ENCODE measurements at regions not wholly inside any gene's neighbourhood (a gene's known extent, or its start where the extent isn't known, plus 50 kb on each side); places are given as distances from the start of the nearest gene placed in this dataset.

GRCh38 chr9:17013891-17014290 lies 120.9 kb upstream of the CNTLN start:
- no peak for ATAC-seq
- no peak for TF ChIP-seq ZNF70 (CRISPR knock-in tag; IDR thresholded peaks at IDR 0.05)

GRCh38 chr9:17013010-17013409 lies 121.8 kb upstream of the CNTLN start:
- ATAC-seq: no peak
- TF ChIP-seq OSR1 (CRISPR knock-in tag; IDR thresholded peaks at IDR 0.05) (no peak), CSRNP3 (CRISPR knock-in tag; IDR thresholded peaks at IDR 0.05) (no peak), POU6F1 (CRISPR knock-in tag; IDR thresholded peaks at IDR 0.05; ENCODE audit: borderline replicate concordance, low read depth) (no peak), TOX (CRISPR knock-in tag; IDR thresholded peaks at IDR 0.05; ENCODE audit: borderline replicate concordance) (no peak), ISL1 (CRISPR knock-in tag; IDR thresholded peaks at IDR 0.05) (no peak), ESRRG (CRISPR knock-in tag; IDR thresholded peaks at IDR 0.05) (no peak), ZNF8 (CRISPR knock-in tag; IDR thresholded peaks at IDR 0.05) (no peak), ZNF70 (CRISPR knock-in tag; IDR thresholded peaks at IDR 0.05) (no peak), ARNTL (CRISPR knock-in tag; IDR thresholded peaks at IDR 0.05; ENCODE audit: borderline replicate concordance, low read depth) (no peak), CSDC2 (CRISPR knock-in tag; IDR thresholded peaks at IDR 0.05) (no peak), ZFP30 (CRISPR knock-in tag; IDR thresholded peaks at IDR 0.05) (no peak), PPARA (CRISPR knock-in tag; IDR thresholded peaks at IDR 0.05; ENCODE audit: borderline replicate concordance) (no peak)

GRCh38 chr9:17011880-17012279 lies 123.0 kb upstream of the CNTLN start:
- ATAC-seq: no peak
- TF ChIP-seq ZNF565 (CRISPR knock-in tag; conservative IDR thresholded peaks at IDR 0.05; ENCODE audit: low read depth) (no peak), POU6F1 (CRISPR knock-in tag; IDR thresholded peaks at IDR 0.05; ENCODE audit: borderline replicate concordance, low read depth) (no peak), RARB (CRISPR knock-in tag; IDR thresholded peaks at IDR 0.05) (no peak), ZNF70 (CRISPR knock-in tag; IDR thresholded peaks at IDR 0.05) (no peak), TCF4 (CRISPR knock-in tag; IDR thresholded peaks at IDR 0.05; ENCODE audit: borderline replicate concordance) (no peak), ZC3H10 (CRISPR knock-in tag; IDR thresholded peaks at IDR 0.05) (no peak), CSDC2 (CRISPR knock-in tag; IDR thresholded peaks at IDR 0.05) (no peak), ZFP3 (CRISPR knock-in tag; IDR thresholded peaks at IDR 0.05) (no peak), TSHZ2 (CRISPR knock-in tag; IDR thresholded peaks at IDR 0.05) (no peak), ZFP30 (CRISPR knock-in tag; IDR thresholded peaks at IDR 0.05) (no peak), CSRNP3 (CRISPR knock-in tag; IDR thresholded peaks at IDR 0.05) (no peak), ISL1 (CRISPR knock-in tag; IDR thresholded peaks at IDR 0.05) (no peak), ZNF8 (CRISPR knock-in tag; IDR thresholded peaks at IDR 0.05) (no peak), TOX (CRISPR knock-in tag; IDR thresholded peaks at IDR 0.05; ENCODE audit: borderline replicate concordance) (no peak), ESRRG (CRISPR knock-in tag; IDR thresholded peaks at IDR 0.05) (no peak), PATZ1 (CRISPR knock-in tag; IDR thresholded peaks at IDR 0.05; ENCODE audit: borderline replicate concordance) (no peak)
